ENCODE measurements at regions not wholly inside any gene's neighbourhood (a gene's known extent, or its start where the extent isn't known, plus 50 kb on each side); places are given as distances from the start of the nearest gene placed in this dataset.

DNA sequence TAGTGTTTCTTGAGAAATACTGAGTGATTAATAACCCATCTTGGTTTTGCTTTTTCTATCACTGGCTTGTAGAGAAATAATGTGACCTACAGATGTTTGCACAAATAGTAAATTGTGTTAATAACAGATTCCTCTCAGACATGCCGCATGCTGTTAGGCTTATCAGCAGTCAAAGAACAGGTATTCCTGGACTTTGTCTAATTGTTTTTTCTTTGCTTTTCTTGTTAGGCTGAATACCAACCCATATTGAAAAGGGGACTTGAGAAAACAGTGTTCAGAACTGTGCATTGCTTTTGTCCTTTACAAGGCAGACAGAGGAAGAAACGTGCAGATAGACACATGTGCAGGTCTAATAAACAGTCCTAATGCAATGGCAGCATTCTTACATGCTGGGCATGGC is 51.0 kb upstream of the RARB start:
- no peak for TF ChIP-seq EZH2 (IDR thresholded peaks at IDR 0.05; ENCODE audit: insufficient read depth, poor library complexity, severe bottlenecking)
- TF ChIP-seq EZH2phosphoT487 (IDR thresholded peaks at IDR 0.05; ENCODE audit: insufficient read depth, low read depth): no peak

All from GM23248 (cell line).